ENCODE measurements at regions not wholly inside any gene's neighbourhood (a gene's known extent, or its start where the extent isn't known, plus 50 kb on each side); places are given as distances from the start of the nearest gene placed in this dataset.

DNA sequence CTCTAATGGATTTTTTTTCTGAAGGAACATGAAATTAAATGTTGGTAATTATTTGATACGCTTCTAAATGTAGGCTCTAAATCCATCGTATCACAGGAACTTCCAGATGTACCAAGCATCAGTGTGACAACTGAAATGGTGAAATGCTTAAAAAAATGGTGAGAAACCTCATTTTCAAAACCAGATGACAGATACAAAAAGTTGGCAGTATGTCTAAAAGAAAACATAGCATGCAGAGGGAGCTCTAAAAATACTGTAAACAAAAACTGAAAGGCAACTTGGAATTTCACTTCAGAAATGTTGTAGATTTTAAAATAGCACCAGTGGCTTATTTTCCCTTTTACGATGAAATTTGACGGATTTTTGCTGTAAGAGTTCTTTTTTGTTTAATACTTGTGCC lies 1043.6 kb upstream of the WWC1 start:
- DNase-seq: no peak

DNA sequence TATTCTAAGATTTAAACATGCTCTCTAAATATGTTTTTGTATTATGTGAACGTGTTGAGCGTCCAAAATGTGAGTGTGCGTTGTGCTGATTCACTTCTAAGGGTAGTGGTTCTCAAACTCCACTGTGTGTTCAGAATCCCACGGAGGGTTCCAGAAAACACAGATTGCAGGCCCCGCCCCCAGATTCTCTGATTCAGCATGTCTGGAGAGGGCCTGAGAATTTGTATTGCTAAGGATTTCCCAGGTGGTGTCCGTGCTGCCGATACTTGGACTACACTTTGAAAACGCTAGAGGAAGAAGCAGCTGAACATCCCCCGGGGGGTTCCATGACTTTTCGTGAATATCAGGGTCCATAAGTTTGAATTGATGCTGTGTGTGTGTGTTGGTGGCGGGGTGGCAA lies 1043.2 kb upstream of the WWC1 start:
- DNase-seq: no peak

DNA sequence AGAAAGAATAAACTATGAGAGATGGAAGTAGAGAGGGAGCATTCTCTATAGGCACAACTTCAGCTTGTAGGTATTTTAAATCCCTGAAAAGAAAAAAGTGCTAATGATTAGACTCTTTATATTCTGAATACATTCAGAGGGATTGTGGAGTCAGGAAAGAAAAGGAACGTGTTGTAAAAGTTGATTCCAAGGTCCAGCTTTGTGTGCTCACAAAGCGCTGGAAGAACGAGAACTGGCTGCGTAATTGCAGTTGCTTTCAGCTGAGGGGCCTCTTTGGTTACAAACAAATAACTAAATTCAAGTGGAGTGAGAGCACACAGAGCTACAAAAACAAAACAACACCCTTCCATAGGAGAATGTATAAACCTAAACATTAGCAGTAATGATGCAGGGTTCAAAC lies 1040.4 kb upstream of the WWC1 start:
- DNase-seq: no peak

DNA sequence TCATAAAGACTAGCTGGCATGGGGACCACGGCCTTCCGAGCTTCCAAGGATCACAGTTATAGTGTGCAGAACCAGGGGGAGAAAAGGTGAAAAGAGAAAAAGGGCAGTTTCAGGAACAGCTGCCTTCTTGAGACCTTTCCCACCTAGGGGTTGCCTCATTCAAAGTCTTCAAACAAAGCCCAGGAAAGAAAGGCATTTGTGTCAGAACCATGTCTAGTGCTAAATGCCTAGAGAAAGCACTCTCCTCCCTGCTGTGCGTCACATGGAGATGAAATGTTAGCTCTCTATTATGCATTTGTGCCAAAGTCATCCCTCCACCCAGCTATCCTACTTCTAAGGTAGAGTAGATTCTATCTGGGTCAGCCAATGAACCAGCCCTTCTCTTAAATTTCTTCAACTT lies 1037.3 kb upstream of the WWC1 start:
- no peak for DNase-seq

DNA sequence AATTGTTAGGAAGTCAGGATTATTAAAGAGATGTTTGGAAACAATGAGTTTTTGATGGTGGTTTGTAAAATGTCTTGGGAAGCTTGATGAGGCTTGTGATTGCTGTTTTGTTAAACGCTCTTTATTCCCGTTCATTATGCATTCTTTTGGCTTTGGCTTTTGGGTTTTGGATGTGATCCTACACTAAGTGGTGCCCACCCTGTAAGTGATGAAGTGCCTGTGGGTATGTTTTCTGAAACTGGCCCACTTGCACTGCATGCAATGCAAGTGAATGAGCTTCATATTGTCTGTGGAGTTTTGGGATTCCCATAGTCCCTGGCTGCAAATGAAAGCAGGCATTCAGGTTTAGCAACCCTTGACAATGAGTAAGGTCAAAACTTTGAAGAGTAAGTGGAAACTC lies 1035.5 kb upstream of the WWC1 start:
- no peak for DNase-seq

DNA sequence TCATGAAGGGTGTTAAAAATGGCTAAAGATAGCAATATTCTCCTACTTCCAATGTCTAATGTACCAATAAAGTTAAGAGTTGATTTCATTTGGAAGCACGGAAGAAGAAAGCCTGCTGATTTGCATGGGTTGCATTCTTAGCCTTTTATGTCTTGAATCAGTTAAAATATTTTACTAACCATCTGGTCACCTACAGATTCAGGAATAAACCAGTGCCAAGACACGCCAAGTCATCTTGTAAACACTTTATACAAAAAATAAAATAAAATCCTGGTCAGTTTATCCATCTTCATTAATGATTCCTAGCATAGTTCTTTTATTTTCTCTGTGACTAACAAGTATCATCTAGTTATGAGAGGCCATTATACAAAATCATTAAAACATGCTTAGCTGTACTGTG lies 1031.6 kb upstream of the WWC1 start:
- no peak for DNase-seq

DNA sequence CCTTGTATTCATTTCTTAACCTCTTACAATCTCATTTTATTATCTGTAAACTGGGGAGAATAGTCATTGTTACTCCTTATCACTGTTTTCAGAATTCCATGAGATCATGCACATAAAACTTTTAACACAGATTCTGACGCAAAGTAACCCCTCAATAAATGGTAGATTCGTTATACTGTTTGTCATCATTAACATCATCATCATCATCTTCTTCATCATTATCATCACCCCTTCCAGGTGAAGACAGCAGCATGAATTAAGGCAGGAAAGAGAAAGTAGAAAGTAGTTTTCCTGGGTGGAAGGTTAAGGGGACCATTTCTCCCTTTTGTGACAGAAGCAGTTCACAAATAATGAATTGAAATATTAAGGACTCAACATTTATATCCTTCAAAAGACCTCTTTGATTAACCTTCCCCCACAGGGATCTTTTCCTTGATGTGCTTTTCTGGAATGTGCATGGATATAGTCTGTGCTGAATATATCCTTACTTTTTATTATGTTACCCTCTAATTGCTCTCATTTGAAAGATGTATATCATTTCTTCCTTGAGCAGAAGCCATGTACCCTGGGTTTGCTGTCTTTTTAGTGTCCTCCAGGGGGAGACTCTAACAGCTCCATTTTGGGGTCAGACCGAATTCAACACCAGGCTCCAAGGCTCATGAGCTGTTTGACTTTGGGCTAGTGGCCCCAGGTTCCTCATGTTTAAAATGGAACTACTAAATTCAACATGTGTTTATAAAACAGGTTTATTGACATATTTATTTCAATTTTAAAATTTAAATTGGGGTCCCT lies 1029.9 kb upstream of the WWC1 start:
- DNase-seq: no peak

DNA sequence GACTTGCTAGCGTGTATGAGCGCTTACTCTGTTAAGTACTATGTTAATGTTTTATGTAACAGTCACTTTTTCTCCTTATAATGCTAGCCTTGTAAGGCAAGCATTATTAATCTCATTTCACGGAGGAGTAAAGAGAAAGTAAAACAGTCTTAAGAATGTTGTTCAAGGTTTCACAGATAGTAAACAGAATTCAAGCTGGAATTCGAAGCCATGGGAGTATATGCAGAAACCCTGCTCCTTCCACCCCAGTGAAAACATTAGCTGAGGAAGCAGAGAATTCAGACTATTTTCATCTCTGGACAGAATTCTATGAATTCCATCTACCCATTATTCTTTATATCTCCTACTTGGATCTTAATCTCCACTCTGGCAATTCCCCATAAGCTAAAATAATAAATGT lies 1028.3 kb upstream of the WWC1 start:
- no peak for DNase-seq

DNA sequence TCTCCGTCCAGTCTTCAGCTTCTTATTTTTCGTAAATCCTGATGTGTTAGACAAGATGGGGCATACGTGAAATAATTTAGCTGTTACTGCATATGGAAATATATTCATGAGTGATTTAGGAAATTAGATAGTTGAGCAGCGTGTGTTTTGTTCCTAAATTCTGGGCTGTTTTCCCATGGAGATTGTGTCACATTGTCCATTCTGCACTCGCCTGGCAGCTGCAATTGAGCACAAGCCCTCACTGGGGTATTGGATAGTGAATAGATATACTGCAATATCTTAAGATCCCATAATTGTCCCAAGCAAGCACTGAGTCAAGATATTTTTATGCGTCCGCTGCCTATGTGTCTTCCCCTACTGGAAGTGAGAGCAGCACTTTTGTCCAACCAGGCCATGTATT lies 1027.1 kb upstream of the WWC1 start:
- DNase-seq: no peak

DNA sequence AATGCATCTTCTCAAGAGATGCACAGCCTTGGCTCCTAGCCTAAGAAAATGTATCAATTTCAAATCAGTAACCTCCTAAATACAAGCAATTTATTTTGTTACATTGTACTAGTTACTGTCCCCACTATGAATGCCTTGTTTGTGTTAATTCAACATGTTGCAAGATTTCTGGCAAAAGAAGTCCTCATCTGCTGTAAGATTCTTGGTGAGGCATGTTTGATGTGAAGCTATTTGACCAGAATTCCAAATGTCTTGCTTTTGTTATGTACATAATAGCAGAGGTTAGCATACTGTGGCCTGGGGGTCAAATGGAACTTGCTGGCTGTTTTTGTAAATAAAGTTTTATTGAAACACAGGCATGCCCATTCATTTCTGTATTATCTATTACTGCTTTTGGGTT lies 1023.1 kb upstream of the WWC1 start:
- DNase-seq: no peak

DNA sequence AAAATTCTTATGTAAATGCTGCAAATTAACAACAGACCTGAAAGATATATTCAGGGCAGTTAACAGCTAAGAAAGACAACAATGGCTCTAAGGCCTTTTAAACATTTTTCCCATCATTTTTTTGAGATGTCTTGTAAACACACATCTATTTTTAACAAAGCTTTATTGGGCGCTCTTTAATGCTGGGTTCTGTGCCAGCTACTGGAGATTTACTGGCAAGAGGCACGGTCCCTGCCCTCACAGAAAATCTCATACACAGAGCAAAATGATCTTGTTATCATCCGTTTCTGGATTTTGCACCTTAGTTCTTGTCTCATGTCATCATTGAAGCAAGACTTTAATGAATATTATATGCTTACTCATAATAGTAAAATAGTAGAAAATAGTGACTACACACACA lies 1022.3 kb upstream of the WWC1 start:
- DNase-seq: no peak

DNA sequence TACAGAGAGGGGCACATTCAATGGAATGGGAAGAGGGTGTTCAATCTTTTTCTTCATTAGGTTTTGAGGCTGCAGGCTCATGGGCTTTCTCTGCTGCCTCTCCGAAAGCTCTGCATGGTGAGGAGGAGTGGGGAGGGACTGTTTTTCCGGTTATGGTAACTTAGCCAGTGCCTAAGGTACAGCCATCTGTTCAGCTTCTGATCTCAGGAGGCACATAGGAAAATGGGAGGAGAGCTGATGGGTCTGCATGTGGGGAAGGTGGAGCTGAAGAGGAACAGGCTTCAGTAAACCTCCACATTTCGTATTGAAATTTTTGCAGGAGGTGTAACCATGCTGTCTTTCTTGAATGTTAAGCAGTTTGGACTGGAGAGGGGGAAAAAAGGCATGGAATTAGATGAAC lies 1020.4 kb upstream of the WWC1 start:
- DNase-seq: no peak

DNA sequence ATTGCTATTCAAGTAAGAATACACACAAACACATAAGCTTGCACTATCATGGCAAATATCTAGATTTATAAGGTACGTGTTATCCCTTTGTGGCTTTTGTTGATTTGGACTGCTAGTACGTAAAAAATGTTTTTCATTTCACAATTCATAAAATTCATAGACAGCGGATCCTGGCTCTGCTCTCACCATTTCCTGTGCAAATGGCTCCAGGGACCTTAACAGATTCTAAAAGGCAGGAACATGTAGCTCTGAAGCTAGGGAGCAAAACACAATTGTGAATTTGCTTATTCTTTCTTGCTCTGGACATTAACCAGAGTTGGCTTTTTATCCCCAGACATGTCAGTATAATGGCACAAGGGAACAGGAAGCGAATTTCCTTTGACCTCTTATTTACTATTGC lies 1019.9 kb upstream of the WWC1 start:
- DNase-seq: no peak

DNA sequence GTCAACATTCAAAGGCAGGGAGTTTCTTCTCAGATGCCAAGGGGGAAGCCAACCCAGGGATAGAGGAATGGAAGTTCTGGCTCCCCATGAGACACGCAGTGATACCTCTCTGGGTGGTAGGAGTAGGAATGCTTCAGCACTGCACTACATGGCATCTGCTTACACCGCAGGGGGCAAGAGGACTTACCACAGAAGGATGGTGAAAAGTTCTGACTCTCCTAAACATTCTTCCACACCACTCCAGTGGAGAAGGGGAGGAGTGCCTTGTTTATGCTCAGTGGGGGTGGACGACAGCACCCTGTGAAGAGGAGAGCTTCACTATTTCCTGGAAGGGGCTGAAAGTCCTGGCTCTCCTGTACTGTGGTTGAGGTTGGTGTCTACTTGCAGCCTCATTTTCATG lies 1011.3 kb upstream of the WWC1 start:
- DNase-seq: no peak

DNA sequence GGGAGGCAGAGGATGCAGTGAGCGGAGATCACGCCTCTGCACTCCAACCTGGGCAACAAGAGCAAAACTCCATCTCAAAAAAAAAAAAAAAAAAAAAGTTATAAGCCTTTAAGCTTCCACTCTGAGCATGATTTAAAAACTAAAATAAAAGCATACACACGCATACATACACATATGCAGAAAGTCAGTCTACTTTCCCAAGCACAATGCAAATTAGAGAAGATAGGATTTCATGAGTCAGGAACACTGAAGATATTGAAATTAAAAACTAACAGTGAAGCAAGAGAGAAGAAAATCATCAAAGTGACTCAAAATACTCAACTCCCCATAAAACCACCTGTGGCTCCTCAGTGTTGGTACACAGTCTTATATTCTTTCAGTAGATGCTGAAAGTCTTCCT lies 1009.5 kb upstream of the WWC1 start:
- DNase-seq: no peak

DNA sequence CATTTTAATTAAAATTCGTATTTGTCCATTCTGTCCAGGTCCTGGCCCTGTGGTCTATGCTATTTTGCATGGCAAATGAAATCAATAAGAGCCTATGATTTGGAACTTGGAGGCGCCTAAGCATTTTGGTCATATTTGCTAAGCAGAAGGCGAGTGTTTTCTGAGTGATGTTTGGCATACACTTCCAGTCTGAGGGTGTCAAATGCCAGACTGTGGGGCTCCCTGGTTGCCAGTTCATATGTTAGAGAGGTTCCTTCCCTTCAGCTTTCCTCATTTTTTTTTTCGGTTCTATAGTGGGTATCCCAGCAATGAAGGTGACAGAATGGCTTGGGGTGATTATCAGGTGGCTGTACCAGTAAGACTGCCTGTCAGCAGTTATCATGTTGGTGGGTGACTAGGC lies 1007.8 kb upstream of the WWC1 start:
- DNase-seq: no peak

DNA sequence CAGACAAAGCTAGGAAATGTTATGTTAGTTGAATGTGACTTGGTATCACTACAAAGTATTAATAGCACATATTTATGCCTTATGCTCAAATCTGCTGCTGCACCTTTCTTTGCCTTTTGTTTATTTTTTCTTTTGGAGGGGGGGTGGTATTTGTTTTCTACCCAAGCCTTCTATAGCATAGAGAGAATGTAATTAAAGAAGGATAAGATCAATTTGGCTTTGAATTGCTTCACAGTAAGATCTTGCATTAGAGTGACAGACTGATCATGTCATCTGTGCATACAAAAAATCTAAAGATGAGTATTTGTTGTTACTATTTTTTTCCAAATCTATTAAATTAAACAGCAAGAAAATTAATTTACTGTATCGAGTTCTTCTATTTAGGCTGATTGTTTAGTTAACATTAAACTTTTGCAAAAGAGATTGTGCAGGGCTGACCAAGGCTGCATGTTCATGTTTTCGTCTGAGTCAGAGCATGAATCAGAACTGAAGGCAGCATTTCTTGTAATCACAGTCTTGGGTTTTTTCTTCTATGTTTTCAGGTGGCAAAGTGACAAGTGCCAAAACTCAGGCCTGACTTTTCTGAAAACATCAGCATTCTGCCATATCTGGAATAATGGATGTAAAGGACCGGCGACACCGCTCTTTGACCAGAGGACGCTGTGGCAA lies 1007.1 kb upstream of the WWC1 start:
- DNase-seq: no peak

DNA sequence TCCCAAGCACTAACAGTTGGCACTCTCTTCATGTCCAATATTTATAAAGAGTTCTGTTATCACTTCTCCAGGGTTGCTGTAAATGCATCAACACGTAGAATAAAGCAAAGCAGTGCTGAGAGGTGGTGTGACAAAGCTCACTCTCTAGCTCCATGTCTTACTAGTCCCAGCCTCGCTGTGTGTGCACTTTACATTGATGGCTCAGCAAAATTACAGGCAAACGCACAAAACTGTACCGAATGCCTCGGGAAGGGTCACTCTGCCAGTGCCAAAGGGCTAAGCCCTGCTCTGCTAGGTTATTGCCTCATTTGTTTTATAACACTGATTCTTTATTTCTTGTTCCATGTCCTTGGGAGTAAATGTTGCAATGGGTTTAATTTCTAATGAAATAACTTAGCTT lies 1005.9 kb upstream of the WWC1 start:
- DNase-seq: no peak

DNA sequence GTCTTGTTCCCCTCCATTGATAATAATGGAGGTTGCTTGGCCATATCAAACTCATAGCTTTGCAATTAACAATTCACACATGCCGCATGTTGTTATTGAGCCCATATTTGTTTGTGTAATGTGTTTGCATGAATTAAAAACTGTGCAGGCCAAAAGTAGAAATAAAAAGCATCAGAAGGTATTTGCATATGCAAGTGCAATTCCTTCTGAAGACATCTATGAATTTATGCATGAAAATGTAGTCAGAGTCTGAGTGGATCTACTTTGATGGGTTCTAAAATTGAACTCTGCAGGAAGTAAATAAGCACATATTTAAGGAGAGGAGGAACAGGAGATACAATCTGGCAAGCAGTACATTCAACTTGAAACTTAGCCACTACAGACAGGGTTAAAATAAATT lies 1004.6 kb upstream of the WWC1 start:
- no peak for DNase-seq

DNA sequence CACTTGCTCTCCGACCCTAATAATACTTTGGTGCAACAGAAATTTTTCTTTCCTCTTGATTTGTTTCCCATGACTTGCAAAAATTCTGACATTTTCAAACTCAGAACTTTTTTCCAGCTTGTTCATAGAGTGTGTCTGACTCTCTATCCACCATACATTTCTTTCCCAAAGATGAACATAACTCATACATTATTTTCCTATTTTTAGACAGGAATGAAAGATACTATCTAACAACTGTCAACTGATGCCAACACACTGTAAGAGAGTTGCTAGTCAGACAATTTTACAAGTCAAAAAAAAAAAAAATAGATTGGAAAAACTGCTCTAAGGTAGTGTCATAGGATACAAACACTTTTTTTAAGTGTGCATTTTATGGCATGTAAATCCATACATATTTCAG lies 1001.0 kb upstream of the WWC1 start:
- DNase-seq: no peak

DNA sequence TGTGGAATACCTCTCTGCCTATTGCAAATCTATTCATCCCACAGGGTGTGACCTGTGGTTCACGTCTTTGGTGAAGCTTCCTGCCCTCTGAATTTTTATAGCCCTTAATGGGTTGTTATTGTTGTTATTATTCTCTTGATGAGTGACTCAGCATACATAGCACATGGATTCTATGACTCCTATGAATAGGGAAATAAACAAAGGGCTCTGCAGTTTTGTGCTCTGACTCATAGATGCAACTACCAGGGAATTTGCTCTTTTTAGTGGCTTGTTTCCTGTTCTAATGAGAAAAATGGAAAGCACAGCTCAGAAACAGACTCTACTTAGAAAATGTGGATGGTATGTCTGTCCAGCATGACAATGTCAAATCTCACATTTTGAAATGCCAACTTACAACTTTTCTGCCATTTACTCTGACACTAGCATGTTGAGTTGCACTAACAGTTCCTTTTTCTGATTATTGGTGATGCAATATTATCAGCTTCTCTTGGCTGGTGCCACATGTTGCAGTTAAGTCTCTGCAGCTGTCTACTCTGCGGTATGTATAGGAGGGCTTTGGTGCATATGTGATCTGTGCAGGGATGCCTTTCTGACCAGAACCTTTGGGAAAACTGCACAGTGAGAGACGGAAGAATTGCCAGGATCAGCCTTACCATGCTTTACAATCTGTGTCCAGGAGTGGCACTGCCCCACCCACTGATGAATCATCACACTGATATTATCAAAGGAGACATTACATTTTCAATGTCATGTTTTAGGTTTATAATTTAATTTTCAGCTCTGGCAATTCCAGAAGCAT lies 996.4 kb upstream of the WWC1 start:
- no peak for DNase-seq

DNA sequence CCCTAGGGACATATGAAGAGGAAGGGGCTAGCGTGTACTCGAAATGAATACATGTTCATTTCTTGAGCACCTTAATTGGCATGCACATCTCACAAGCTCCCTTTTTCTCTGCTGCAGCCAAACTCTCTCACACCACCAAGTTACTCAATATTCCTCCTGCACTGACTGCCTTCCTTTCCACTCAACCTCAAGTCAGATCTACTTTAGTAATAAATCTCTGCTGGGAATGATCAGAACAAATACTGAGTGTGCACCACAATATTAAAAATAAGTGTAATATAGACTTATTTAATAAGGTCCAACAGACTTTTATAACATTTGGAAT lies 995.8 kb upstream of the WWC1 start:
- no peak for DNase-seq

DNA sequence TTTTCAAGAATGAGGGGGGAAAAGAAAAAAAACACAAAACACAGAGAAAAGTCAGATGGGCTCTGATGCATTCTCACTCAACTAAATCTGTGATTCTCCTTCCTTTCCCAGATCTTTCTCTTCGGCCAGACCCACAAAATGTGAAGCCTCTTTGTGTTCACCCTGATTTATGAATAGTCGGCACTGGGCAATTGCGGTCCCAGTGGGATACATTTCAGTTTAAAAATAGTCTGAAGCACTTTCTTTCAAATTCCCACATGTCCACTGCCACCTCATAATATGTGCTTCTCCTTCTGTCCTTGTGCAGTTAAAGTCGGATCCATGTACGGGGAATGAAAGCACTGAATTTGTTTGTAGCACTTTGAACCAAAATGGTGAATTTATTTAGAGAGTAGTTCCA lies 995.4 kb upstream of the WWC1 start:
- DNase-seq: no peak

DNA sequence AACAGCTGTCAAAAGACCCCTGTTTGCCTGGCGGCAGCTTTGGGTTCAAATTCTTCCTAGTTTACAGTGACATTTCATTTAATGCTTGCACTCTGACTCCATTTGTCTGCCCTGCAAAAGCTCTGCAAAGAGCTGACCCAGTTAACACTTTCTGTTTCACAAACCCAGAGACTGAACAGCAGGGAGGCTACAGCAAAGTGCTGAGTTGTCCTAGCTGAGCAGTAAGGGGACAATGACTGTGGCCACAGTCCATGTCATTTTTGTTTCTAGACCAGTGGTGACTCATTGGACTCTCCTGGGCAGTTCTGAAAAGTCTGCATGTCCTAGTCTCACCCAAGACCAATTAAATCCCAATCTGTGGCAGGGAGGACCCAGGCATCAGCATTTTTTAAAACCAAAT lies 994.8 kb upstream of the WWC1 start:
- no peak for DNase-seq

Data from NCI-H1436 (cell line).